ENCODE measurements at regions not wholly inside any gene's neighbourhood (a gene's known extent, or its start where the extent isn't known, plus 50 kb on each side); places are given as distances from the start of the nearest gene placed in this dataset.

- TF ChIP-seq CHD7 (IDR thresholded peaks at IDR 0.05; ENCODE audit: insufficient replicate concordance, low read length): no peak
- no peak for TF ChIP-seq YY1 (IDR thresholded peaks at IDR 0.05; ENCODE audit: low read depth, low read length)
- TF ChIP-seq RAD21 (IDR thresholded peaks at IDR 0.05 in 1 of 2, conservative IDR thresholded peaks at IDR 0.05 in 1 of 2; ENCODE audit: low read depth in 2 of 2, low read length in 2 of 2): no peak
- TF ChIP-seq USF2 (IDR thresholded peaks at IDR 0.05; ENCODE audit: low read length): no peak
These were observed 454.0 kb upstream of the RBMS3 start (continued) for GRCh38 chr3:28826840-28827239.

Measured in H1 (cell line).